Testis (tissue), 2 donors: ENCODE measurements at regions not wholly inside any gene's neighbourhood (a gene's known extent, or its start where the extent isn't known, plus 50 kb on each side); places are given as distances from the start of the nearest gene placed in this dataset.

Experiments
- CTCF ChIP-seq, 3 experiments: fragments of 450-650 bp in 2 of 3; fragments of 200-600 bp in 1 of 3; sonication (generic) in 1 of 3; IDR thresholded peaks; one replicate each; pipeline ENCODE4 v1.5.1; 2016 to 2019; ENCODE audit warnings: antibody characterized with exemption in 3 of 3, mild to moderate bottlenecking in 2 of 3, moderate library complexity in 1 of 3
- POLR2A ChIP-seq: fragments of 450-650 bp; IDR thresholded peaks from one replicate; pipeline ENCODE4 v1.6.1; 2017; ENCODE audit warnings: antibody characterized with exemption, mild to moderate bottlenecking, moderate library complexity

GRCh38 chr4:57736781-57737180 is 626.6 kb upstream of the IGFBP7 start:
- no peak for TF ChIP-seq CTCF (IDR thresholded peaks at IDR 0.05)
- TF ChIP-seq POLR2A = no peak
